B cell (primary cell): ENCODE measurements at regions not wholly inside any gene's neighbourhood (a gene's known extent, or its start where the extent isn't known, plus 50 kb on each side); places are given as distances from the start of the nearest gene placed in this dataset.

Experiments
- ATAC-seq: fragments of 200-7000 bp; cut with Tn5 transposase; one replicate; pipeline ENCODE4 v1.10.0; 2021; ENCODE audit warnings: low read depth, mild to moderate bottlenecking, moderate number of reproducible peaks, moderate library complexity
- CTCF ChIA-PET: fragments of 350-600 bp; sonication (Branson Sonifier 250); formaldehyde crosslinking; loops from one replicate; lab custom pipeline; 2021; ENCODE audit warnings: antibody characterized with exemption, inconsistent platforms; lab: Charles Lee
- POLR2A ChIA-PET: fragments of 350-600 bp; sonication (Branson Sonifier 250); formaldehyde crosslinking; loops from one replicate; lab custom pipeline; 2021; ENCODE audit warnings: antibody characterized with exemption; lab: Charles Lee
- DNase-seq: peaks from one replicate; pipeline ENCODE4 v3.0.0; 2013
- H2AFZ ChIP-seq: 2 replicates; pipeline ENCODE4 v1.6.1; 2012; ENCODE audit warnings: mild to moderate bottlenecking, low read depth, low read length; ENCODE audit not compliant: insufficient read depth, poor library complexity, severe bottlenecking
- H3K27ac ChIP-seq, 2 donors: 1 replicate in 1 of 2; 2 replicates in 1 of 2; pipeline ENCODE4 v1.5.1; 2012 to 2013; ENCODE audit warnings: low read length in 2 of 2, mild to moderate bottlenecking in 2 of 2, moderate library complexity in 1 of 2
- H3K27me3 ChIP-seq, 4 experiments: fragments of 200-600 bp in 1 of 4; sonication (generic) in 1 of 4; replicated peaks in 1 of 4; 1 replicate in 2 of 4; 2 replicates in 2 of 4; pipeline versions ENCODE4 v1.6.1 to v1.7.0; 2013 to 2016; ENCODE audit warnings: low read length in 3 of 4, mild to moderate bottlenecking in 2 of 4, mixed read lengths in 1 of 4, moderate library complexity in 1 of 4; ENCODE audit not compliant: insufficient read depth in 4 of 4, control insufficient read depth in 3 of 4; ENCODE audit errors: control extremely low read depth in 1 of 4
- H3K36me3 ChIP-seq, 2 experiments: replicated peaks in 1 of 2; 1 replicate in 1 of 2; 2 replicates in 1 of 2; pipeline versions ENCODE4 v1.6.1 to v1.7.1; 2013; ENCODE audit warnings: low read length in 1 of 2; ENCODE audit not compliant: insufficient read depth in 2 of 2, control insufficient read depth in 1 of 2; ENCODE audit errors: control extremely low read depth in 1 of 2, extremely low read depth in 1 of 2
- H3K4me1 ChIP-seq, 2 donors: fragments of 200-600 bp in 1 of 2; sonication (generic) in 1 of 2; 1 replicate in 1 of 2; 2 replicates in 1 of 2; pipeline versions ENCODE4 v1.5.1 to v1.6.1; 2013 to 2017; ENCODE audit warnings: low read length in 2 of 2; ENCODE audit not compliant: control insufficient read depth in 2 of 2, insufficient read depth in 2 of 2
- H3K4me2 ChIP-seq: replicated peaks from 2 replicates; pipeline ENCODE3; 2012; ENCODE audit warnings: mild to moderate bottlenecking, low read depth, low read length; ENCODE audit not compliant: poor library complexity, severe bottlenecking
- H3K4me3 ChIP-seq, 5 experiments: fragments of 200-600 bp in 1 of 5; sonication (generic) in 1 of 5; 1 replicate in 3 of 5; 2 replicates in 2 of 5; pipeline versions ENCODE4 v1.5.1 to v1.7.0; 2011 to 2016; ENCODE audit warnings: low read length in 4 of 5, mild to moderate bottlenecking in 4 of 5, low read depth in 2 of 5, control low read depth in 1 of 5, moderate library complexity in 1 of 5; ENCODE audit not compliant: insufficient read depth in 1 of 5; ENCODE audit errors: control extremely low read depth in 1 of 5, extremely low read depth in 1 of 5
- H3K79me2 ChIP-seq: fragments of 200-600 bp; sonication (generic); one replicate; pipeline ENCODE4 v1.6.0; 2016; ENCODE audit warnings: low read length; ENCODE audit not compliant: control insufficient read depth, insufficient read depth
- H3K9ac ChIP-seq: fragments of 200-600 bp; sonication (generic); 2 replicates; pipeline ENCODE4 v1.6.1; 2017; ENCODE audit warnings: mild to moderate bottlenecking, low read length, moderate library complexity
- H3K9me3 ChIP-seq, 3 donors: one replicate each; pipeline versions ENCODE4 v1.6.1 to v1.7.1; 2013; ENCODE audit warnings: low read length in 2 of 3; ENCODE audit not compliant: control insufficient read depth in 2 of 3, insufficient read depth in 1 of 3; ENCODE audit errors: control extremely low read depth in 1 of 3
- H4K20me1 ChIP-seq: 2 replicates; pipeline ENCODE4 v1.6.0; 2012; ENCODE audit warnings: mild to moderate bottlenecking, low read length; ENCODE audit not compliant: insufficient read depth, control insufficient read depth, poor library complexity, severe bottlenecking
- H3K27ac Mint-ChIP-seq: one replicate; pipeline ENCODE4 v1.8.0; 2021; ENCODE audit warnings: mixed read lengths
- H3K27me3 Mint-ChIP-seq: one replicate; pipeline ENCODE4 v1.8.0; 2021; ENCODE audit warnings: mixed read lengths
- H3K4me1 Mint-ChIP-seq: one replicate; pipeline ENCODE4 v1.8.0; 2021; ENCODE audit warnings: mixed read lengths
- H3K4me3 Mint-ChIP-seq: one replicate; pipeline ENCODE4 v1.8.0; 2021; ENCODE audit warnings: mixed read lengths
- H3K9me3 Mint-ChIP-seq: one replicate; pipeline ENCODE4 v1.8.0; 2022; ENCODE audit warnings: mixed read lengths; ENCODE audit not compliant: insufficient read depth
- EZH2 ChIP-seq: IDR thresholded peaks from 2 replicates; pipeline ENCODE4 v1.6.1; 2012; ENCODE audit warnings: borderline replicate concordance, low read depth, mild to moderate bottlenecking, moderate library complexity, low read length; ENCODE audit not compliant: insufficient read depth, poor library complexity, severe bottlenecking
- WGBS: methylation state at CpG from one replicate; pipeline ENCODE4 v1.1.5; 2013; ENCODE audit warnings: missing lambda C conversion rate; ENCODE audit not compliant: insufficient coverage; 5-methylcytosine and 5-hydroxymethylcytosine counted together
- intact Hi-C: fragments of 100-400 bp; cut with micrococcal nuclease; formaldehyde crosslinking; loops from one replicate; pipeline ENCODE4 v1.10.0; 2022
- TF ChIP-seq, protein P1 (sequence below): fragments of 200-600 bp; IDR thresholded peaks from one replicate; pipeline ENCODE4 v1.8.0; 2022; ENCODE audit warnings: antibody characterized with exemption, mild to moderate bottlenecking

DNA sequence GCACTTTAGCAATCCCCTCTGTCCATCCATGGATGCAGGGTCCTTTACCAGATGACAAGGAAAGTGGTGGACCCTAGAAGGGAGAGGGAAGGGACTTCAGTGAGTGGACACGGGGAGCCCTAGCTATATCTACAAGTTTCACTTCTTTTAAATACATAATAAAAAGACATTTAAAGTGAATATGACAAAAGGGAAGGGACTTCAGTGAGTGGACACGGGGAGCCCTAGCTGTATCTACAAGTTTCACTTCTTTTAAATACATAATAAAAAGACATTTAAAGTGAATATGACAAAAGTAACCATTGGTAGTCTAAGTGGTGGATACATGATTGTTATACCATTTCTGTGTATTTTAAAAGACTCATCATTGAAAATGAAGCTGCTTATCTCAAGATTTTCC, 81.9 kb upstream of the HES1 start:
- Histone ChIP-seq H3K4me1 (peaks cover 19 to 30% of the 10 kb centered on the region in 2 donors), H3K9ac (no peak overlapping the region), H3K79me2 (no peaks in the 10 kb centered on the region), H3K4me2 (no peak overlapping the region), H3K4me3 (no peak overlapping the region), H4K20me1 (no peaks in the 10 kb centered on the region), H3K27ac (no peak overlapping the region), H2AFZ (no peak overlapping the region), H3K36me3 (no peaks in the 10 kb centered on the region), H3K27me3 (no peaks in the 10 kb centered on the region), H3K9me3 (peaks cover 0 to 24% (median 18%) of the 10 kb centered on the region in 3 donors)
- TF ChIP-seq, protein P1, sequence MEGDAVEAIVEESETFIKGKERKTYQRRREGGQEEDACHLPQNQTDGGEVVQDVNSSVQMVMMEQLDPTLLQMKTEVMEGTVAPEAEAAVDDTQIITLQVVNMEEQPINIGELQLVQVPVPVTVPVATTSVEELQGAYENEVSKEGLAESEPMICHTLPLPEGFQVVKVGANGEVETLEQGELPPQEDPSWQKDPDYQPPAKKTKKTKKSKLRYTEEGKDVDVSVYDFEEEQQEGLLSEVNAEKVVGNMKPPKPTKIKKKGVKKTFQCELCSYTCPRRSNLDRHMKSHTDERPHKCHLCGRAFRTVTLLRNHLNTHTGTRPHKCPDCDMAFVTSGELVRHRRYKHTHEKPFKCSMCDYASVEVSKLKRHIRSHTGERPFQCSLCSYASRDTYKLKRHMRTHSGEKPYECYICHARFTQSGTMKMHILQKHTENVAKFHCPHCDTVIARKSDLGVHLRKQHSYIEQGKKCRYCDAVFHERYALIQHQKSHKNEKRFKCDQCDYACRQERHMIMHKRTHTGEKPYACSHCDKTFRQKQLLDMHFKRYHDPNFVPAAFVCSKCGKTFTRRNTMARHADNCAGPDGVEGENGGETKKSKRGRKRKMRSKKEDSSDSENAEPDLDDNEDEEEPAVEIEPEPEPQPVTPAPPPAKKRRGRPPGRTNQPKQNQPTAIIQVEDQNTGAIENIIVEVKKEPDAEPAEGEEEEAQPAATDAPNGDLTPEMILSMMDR: no peak
- no peak for TF ChIP-seq EZH2
- ChIA-PET CTCF (no interaction called here), POLR2A (no interaction called here)
- intact Hi-C loops: no loop called here
- Mint-ChIP-seq H3K4me1 (peaks cover 25% of the 10 kb centered on the region), H3K27ac (no peak overlapping the region), H3K4me3 (no peak overlapping the region), H3K27me3 (no peaks in the 10 kb centered on the region), H3K9me3 (peaks cover 5% of the 10 kb centered on the region)
- no peak for DNase-seq
- no peak for ATAC-seq
- WGBS: no CpG with 5 or more reads among the region's 2 CpGs

DNA sequence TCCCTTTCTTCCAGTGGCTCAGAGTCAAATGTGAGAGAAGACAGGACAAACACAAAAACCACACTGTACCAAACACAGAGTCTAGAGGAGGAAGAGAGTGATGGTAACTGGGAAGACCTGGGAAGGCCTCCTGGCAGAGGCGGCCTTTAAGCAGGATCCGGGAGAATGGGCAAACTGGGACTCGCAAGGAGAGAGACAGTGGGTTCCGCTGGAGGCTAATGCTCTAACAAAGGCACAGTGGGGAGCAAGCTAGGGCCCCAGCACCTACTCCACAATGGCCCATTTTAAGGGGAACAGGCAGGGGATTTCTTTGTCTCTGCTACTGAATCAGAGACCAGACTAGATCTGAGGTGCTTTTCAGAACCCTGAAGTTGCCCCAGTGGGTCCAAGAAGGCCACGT, 81.4 kb upstream of the HES1 start:
- TF ChIP-seq, protein P1: no peak
- TF ChIP-seq EZH2: no peak
- Mint-ChIP-seq H3K27me3 (no peaks in the 10 kb centered on the region), H3K4me1 (peaks cover 25% of the 10 kb centered on the region), H3K9me3 (peaks cover 5% of the 10 kb centered on the region), H3K4me3 (no peak overlapping the region), H3K27ac (no peak overlapping the region)
- CTCF ChIA-PET: no interaction called here
- no peaks in the 10 kb centered on the region for H3K36me3 ChIP-seq
- H3K4me3 ChIP-seq: no peak overlapping the region
- intact Hi-C loops: no loop called here
- no peaks in the 10 kb centered on the region for H4K20me1 ChIP-seq
- H3K4me2 ChIP-seq: no peak overlapping the region
- no peak for ATAC-seq
- H3K27me3 ChIP-seq: no peaks in the 10 kb centered on the region
- H2AFZ ChIP-seq: no peak overlapping the region
- WGBS: 99% methylated on average over 5 of the region's 5 CpGs
- no peak for DNase-seq
- H3K4me1 ChIP-seq: peaks cover 19 to 30% of the 10 kb centered on the region in 2 donors
- H3K9me3 ChIP-seq: peaks cover 0 to 24% (median 18%) of the 10 kb centered on the region in 3 donors
- H3K27ac ChIP-seq: no peak overlapping the region
- no peaks in the 10 kb centered on the region for H3K79me2 ChIP-seq
- H3K9ac ChIP-seq: no peak overlapping the region
- POLR2A ChIA-PET: interaction anchor here (0.6 kb wide), 1 partner anchor 31 kb away, joined by 3 read pairs; no protein-coding TSS in a partner anchor
